CD4-positive, alpha-beta T cell treated with Interleukin-21 for 1 hour (primary cell): ENCODE measurements at regions not wholly inside any gene's neighbourhood (a gene's known extent, or its start where the extent isn't known, plus 50 kb on each side); places are given as distances from the start of the nearest gene placed in this dataset.
"Not testable (repeated sequence)": the region's sequence is repeated elsewhere in the genome, so short reads cannot be mapped to it uniquely, and the experiment has no call there.

ENCODE experiments used
- DNase-seq: peaks from one replicate; pipeline ENCODE4 v3.0.0-alpha.2; 2020

GRCh38 chr5:105865834-105866233 is 1804.9 kb downstream of the EFNA5 start:
- no peak for DNase-seq

- not testable (repeated sequence) for DNase-seq
Observed at GRCh38 chr5:105859350-105859749, 1811.4 kb downstream of the EFNA5 start.

- no peak for DNase-seq
Observed at GRCh38 chr5:105849701-105850100, 1821.0 kb downstream of the EFNA5 start.

- no peak for DNase-seq
Observed at GRCh38 chr5:105840800-105841199, 1829.9 kb downstream of the EFNA5 start.

GRCh38 chr5:105836887-105837286 is 1833.8 kb downstream of the EFNA5 start:
- no peak for DNase-seq

GRCh38 chr5:105836268-105836667 is 1834.5 kb downstream of the EFNA5 start:
- no peak for DNase-seq

- no peak for DNase-seq
Observed at GRCh38 chr5:105828821-105829220, 1841.9 kb downstream of the EFNA5 start.

GRCh38 chr5:105821800-105822199 is 1848.9 kb downstream of the EFNA5 start:
- no peak for DNase-seq

- DNase-seq: no peak
Observed at GRCh38 chr5:105817914-105818313, 1852.8 kb downstream of the EFNA5 start.

- DNase-seq: no peak
Observed at GRCh38 chr5:105817416-105817815, 1853.3 kb downstream of the EFNA5 start.

GRCh38 chr5:105816961-105817360 is 1853.8 kb downstream of the EFNA5 start:
- DNase-seq: no peak

- DNase-seq: no peak
Observed at GRCh38 chr5:105812304-105812703, 1858.4 kb downstream of the EFNA5 start.

GRCh38 chr5:105807951-105808350 is 1862.8 kb downstream of the EFNA5 start:
- no peak for DNase-seq

- no peak for DNase-seq
Observed at GRCh38 chr5:105807290-105807689, 1863.4 kb downstream of the EFNA5 start.

GRCh38 chr5:105806596-105806995 is 1864.1 kb downstream of the EFNA5 start:
- no peak for DNase-seq

GRCh38 chr5:105803431-105803830 is 1867.3 kb downstream of the EFNA5 start:
- no peak for DNase-seq

- no peak for DNase-seq
Observed at GRCh38 chr5:105794578-105794977, 1876.2 kb downstream of the EFNA5 start.

- DNase-seq: no peak
Observed at GRCh38 chr5:105789246-105789645, 1881.5 kb downstream of the EFNA5 start.

GRCh38 chr5:105783811-105784210 is 1886.9 kb downstream of the EFNA5 start:
- DNase-seq: no peak

- no peak for DNase-seq
Observed at GRCh38 chr5:105782501-105782900, 1888.2 kb downstream of the EFNA5 start.

- no peak for DNase-seq
Observed at GRCh38 chr5:105773241-105773640, 1897.5 kb downstream of the EFNA5 start.

- DNase-seq: no peak
Observed at GRCh38 chr5:105767267-105767666, 1903.5 kb downstream of the EFNA5 start.

GRCh38 chr5:105762728-105763127 is 1908.0 kb downstream of the EFNA5 start:
- DNase-seq: no peak

GRCh38 chr5:105754056-105754455 is 1916.7 kb downstream of the EFNA5 start:
- no peak for DNase-seq

- no peak for DNase-seq
Observed at GRCh38 chr5:105752801-105753200, 1917.9 kb downstream of the EFNA5 start.

- no peak for DNase-seq
Observed at GRCh38 chr5:105751908-105752307, 1918.8 kb downstream of the EFNA5 start.
